HEK293T (cell line): ENCODE measurements at regions not wholly inside any gene's neighbourhood (a gene's known extent, or its start where the extent isn't known, plus 50 kb on each side); places are given as distances from the start of the nearest gene placed in this dataset.

ENCODE experiments used
- ARNT ChIP-seq: fragments of 450-650 bp; IDR thresholded peaks from 2 replicates; pipeline ENCODE4 v1.6.1; 2017; ENCODE audit warnings: mild to moderate bottlenecking
- CTBP1 ChIP-seq: fragments of 450-650 bp; IDR thresholded peaks from 2 replicates; pipeline ENCODE4 v1.6.1; 2016; ENCODE audit warnings: borderline replicate concordance
- ELF4 ChIP-seq: fragments of 450-650 bp; IDR thresholded peaks from 2 replicates; pipeline ENCODE4 v1.6.1; 2017; ENCODE audit warnings: antibody characterized with exemption
- PKNOX1 ChIP-seq: fragments of 450-650 bp; IDR thresholded peaks from 2 replicates; pipeline ENCODE4 v1.6.1; 2016
- SP1 ChIP-seq: fragments of 450-650 bp; IDR thresholded peaks from 2 replicates; pipeline ENCODE4 v1.6.1; 2017
- SUZ12 ChIP-seq: fragments of 450-650 bp; IDR thresholded peaks from 2 replicates; pipeline ENCODE4 v1.6.1; 2016; ENCODE audit warnings: mild to moderate bottlenecking

- TF ChIP-seq PKNOX1: no peak
- TF ChIP-seq SP1: no peak
- no peak for TF ChIP-seq ARNT
- TF ChIP-seq ELF4: no peak
- no peak for TF ChIP-seq CTBP1
- TF ChIP-seq SUZ12: no peak
Observed at GRCh38 chr18:64991102-64991501, 759.7 kb upstream of the CDH7 start.
